ENCODE measurements at regions not wholly inside any gene's neighbourhood (a gene's known extent, or its start where the extent isn't known, plus 50 kb on each side); places are given as distances from the start of the nearest gene placed in this dataset.

DNA sequence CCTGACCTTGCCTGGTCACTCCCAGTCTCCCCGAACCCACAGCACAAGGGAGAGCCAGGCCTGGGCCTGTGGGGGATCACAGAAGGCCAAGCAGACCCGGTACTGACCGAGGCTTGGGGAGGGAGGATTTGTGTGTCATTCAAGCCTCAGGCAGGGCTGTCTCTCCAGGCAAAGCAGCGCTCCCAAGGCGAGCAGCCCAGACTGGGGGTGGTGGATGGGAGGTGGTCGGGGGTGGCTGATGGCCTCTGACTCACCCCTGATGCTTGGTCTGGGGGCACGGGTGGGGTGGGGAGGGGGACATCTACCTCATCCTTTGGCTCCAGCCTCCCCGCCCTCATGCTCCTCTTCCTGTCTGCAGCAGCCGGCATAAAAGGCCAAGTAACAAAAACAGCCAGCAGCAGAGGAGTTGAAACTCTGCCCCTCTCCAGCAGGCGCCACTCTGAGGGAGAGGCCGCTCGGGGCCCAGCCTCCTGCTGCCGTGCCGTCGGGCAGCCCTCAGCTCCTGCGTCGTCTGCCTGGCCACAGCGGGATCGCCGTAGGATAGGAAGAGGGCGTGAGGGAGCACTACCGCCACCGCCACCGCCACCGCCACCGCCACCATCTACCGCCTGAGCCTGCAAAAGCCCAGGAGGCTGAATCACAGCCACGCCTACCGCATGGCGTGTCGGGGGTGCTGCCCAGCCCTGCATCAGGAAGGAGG is 166.0 kb downstream of the OLFM1 start:
- Mint-ChIP-seq H3K9me3 (no peaks in the 10 kb centered on the region), H3K4me1 (ENCODE audit: low read depth) (no peaks in the 10 kb centered on the region), H3K27me3 (peaks cover 13% of the 10 kb centered on the region), H3K27ac (no peak overlapping the region), H3K4me3 (no peak overlapping the region), H3K36me3 (ENCODE audit: low read depth) (no peaks in the 10 kb centered on the region)
- intact Hi-C loops (cut with micrococcal nuclease) = no loop called here

DNA sequence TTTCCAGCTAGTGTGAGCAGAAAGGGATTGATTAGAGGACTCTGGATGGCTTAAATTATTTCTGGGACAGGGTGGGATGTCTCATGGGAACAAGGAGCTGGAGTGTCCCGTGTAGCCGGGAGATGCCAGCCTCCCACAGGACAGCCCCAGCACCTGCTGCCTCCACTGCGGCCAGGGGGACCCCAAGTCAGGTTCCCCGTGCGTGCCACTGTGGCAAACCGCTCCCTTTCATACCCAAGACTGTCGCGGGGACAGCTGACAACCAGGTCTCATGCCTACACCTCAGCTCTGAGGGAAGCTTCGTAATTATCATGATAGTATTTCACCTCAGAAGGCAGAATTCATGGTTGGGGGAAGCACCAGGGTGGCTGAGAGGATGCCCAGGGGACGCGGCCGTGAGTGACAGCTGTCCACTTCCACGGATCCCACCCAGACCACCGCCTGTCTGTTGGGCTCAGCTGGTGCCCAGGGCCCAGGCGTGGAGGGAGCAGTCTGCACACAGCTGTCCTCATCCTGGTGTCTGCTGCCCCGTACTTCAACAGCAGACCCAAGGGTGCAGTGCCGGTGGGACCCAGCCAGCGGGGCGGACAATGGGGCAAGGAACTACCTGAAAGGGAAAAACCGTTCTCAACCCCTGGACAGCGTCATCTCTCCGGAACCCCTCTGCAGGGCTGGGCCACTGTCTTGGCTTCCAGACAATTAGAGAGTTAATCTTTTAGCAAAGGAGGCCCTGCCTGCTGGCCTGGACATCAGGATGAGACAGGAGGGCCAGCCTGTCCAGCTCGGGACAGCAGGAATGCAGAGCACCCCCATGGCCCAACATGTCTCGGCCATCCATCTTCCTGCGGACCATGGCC is 166.9 kb downstream of the OLFM1 start:
- Mint-ChIP-seq H3K27me3 (peaks cover 13% of the 10 kb centered on the region), H3K36me3 (ENCODE audit: low read depth) (no peaks in the 10 kb centered on the region), H3K27ac (no peak overlapping the region), H3K4me3 (no peak overlapping the region), H3K4me1 (ENCODE audit: low read depth) (no peaks in the 10 kb centered on the region), H3K9me3 (no peaks in the 10 kb centered on the region)
- intact Hi-C loops (cut with micrococcal nuclease) = no loop called here

DNA sequence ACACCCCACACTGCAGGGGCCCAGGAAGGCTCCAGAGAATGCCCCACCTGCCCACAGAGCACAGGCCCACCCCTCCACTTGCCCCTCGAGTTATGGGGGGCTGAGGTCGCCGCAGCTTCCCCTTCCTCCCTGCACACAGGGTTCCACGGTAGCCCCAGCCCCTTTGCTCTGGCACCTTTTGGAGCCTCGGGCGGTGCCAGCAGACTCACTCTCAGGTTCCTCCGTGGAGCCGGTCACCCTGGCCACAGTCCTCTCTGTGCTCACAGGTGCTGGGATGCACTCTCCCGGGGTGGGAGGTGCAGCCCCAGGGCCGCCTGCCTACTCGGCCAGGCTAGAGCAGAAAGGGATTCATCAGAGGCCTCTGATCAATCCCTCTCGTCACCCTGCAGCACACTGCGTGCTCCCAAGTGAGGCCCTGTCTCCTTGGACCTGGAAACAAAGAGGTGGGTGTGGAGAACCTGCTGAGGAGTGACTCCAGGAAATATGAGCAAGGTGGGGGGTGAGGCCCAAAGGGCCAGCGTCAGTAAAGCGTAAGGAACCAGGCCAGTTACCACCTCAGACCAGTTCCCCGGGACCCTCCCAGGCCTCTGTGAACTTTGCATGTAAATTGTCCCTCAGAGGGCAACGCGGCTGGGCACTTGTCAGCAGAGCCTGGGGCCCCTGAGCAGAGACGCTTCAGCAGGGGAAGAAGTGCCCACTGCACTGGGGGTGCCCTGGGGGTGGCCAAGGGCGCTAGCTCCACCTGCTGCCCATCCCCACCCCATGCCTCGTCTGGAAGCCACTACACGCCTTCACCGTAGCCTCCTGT is 167.8 kb downstream of the OLFM1 start:
- Mint-ChIP-seq H3K36me3 (ENCODE audit: low read depth) (no peaks in the 10 kb centered on the region), H3K27ac (no peak overlapping the region), H3K9me3 (no peaks in the 10 kb centered on the region)

DNA sequence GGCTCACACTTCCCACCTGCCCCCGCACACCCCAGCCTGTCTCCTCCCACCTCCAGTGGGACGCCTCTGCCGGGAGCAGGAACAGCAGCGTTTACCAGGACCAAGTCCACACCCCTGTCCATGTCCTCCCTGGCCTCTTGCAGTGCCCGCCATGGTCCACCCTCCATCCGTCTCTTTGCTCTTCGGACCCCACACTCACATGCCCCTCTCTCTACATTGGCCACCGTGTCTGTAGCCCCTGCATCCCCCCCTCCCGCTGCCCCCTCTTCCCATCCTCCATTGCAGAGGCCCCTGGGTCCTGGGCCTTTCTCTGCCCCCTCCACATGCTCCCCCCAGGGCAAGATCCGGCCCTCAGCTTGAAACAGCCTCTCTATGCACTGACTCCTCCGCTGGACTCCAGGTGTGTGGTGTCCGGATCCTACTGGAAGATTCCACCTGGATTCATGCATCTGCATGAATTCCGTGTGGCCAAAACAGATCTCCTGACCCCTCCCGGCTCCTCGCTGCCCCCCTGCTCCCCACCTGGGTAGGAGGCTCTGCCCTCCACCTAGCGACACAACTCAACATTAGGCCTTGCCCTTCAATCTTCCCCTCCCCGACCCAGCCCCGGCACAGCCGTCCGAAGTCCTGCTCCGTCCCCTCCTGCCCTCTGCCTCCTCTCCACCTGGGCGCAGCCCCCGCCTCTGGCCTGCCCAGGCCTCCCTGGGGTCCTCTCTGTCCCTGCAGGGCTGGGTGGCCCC is 168.5 kb downstream of the OLFM1 start:
- Mint-ChIP-seq H3K27ac (no peak overlapping the region), H3K4me1 (ENCODE audit: low read depth) (no peaks in the 10 kb centered on the region), H3K4me3 (no peak overlapping the region), H3K36me3 (ENCODE audit: low read depth) (no peaks in the 10 kb centered on the region), H3K9me3 (no peaks in the 10 kb centered on the region), H3K27me3 (peaks cover 13% of the 10 kb centered on the region)
- intact Hi-C loops (cut with micrococcal nuclease) = no loop called here

More for the DNA sequence above, 167.8 kb downstream of the OLFM1 start:
- no peak overlapping the region for H3K4me3 Mint-ChIP-seq
- peaks cover 13% of the 10 kb centered on the region for H3K27me3 Mint-ChIP-seq
- intact Hi-C loops (cut with micrococcal nuclease) = no loop called here
- H3K4me1 Mint-ChIP-seq (ENCODE audit: low read depth) = no peaks in the 10 kb centered on the region

DNA sequence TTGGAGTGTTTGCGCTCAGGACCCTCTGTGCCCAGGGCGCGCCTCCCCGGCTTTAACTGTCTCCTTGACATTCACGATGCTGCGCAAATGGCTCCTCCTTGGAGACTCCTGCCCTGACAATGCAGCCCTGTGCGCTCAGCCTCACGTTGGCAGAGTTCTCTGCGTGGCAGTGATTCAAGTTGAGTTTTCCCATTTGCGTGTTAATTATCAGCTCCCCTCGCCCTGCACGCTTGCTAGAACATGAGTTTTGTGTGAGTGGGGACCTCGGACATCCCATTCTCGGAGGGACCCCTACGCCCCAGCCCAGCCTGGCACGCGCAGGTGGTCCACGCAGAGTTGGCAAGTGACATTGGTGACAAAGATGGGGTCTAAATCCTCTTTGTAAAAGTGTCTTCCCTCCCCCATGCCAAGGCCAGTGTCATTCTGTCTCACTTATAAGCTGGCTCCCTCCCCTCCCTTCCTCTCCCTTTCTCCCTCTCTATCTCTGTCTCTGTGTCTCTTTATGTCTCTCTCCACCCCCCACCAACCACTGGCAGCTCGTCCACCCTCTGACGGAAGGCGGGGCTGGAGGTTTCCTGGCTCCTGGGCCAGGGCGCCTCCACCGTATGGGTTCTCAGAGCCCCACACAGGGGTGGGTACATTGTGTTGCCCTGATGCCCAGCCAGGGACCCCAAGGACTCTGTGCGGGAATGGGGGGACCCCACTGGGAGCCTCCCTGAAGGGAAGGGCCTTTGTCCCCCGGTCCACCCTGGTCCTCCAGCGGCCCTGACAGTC is 169.3 kb downstream of the OLFM1 start:
- Mint-ChIP-seq H3K36me3 (ENCODE audit: low read depth) (no peaks in the 10 kb centered on the region), H3K9me3 (no peaks in the 10 kb centered on the region), H3K27ac (no peak overlapping the region), H3K27me3 (peaks cover 13% of the 10 kb centered on the region), H3K4me3 (no peak overlapping the region), H3K4me1 (ENCODE audit: low read depth) (no peaks in the 10 kb centered on the region)
- intact Hi-C loops (cut with micrococcal nuclease) = no loop called here

DNA sequence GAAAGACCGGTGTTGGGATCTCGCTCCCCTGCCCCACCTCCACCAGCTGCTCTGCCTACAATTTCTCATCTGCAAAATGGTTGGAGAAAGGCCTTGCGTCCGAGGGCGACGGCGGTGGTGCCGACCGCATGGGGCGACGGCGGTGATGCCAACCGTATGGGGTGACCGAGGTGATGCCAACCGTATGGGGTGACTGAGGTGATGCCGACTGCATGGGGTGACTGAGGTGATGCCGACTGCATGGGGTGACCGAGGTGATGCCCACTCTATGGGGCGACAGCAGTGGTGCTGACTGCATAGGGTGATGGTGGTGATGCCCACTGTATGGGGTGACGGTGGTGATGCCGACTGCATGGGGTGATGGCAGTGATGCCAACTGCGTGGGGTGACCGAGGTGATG is 171.0 kb downstream of the OLFM1 start:
- no peaks in the 10 kb centered on the region for H3K9me3 Mint-ChIP-seq

DNA sequence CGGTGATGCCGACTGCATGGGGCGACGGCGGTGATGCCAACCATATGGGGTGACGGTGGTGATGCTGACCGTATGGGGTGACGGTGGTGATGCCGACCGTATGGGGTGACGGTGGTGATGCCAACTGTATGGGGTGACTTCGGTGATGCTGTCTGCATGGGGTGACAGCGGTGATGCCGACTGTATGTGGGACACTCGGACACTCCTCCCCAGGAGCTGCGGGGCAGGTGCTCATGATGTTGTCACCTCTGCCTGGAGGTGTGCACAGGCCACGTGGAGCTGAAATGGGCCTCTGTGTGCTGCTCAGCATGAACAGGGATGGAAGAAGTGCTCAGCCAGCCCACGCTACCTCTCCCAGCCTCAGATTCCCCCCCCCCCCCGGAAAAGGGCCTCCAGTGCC is 171.8 kb downstream of the OLFM1 start:
- H3K36me3 Mint-ChIP-seq (ENCODE audit: low read depth) = no peaks in the 10 kb centered on the region

More for the DNA sequence above, 171.0 kb downstream of the OLFM1 start:
- H3K27ac Mint-ChIP-seq = no peak overlapping the region
- no peak overlapping the region for H3K4me3 Mint-ChIP-seq
- H3K36me3 Mint-ChIP-seq (ENCODE audit: low read depth) = no peaks in the 10 kb centered on the region
- H3K27me3 Mint-ChIP-seq = peaks cover 6% of the 10 kb centered on the region
- no peaks in the 10 kb centered on the region for H3K4me1 Mint-ChIP-seq (ENCODE audit: low read depth)
- intact Hi-C loops (cut with micrococcal nuclease) = no loop called here

DNA sequence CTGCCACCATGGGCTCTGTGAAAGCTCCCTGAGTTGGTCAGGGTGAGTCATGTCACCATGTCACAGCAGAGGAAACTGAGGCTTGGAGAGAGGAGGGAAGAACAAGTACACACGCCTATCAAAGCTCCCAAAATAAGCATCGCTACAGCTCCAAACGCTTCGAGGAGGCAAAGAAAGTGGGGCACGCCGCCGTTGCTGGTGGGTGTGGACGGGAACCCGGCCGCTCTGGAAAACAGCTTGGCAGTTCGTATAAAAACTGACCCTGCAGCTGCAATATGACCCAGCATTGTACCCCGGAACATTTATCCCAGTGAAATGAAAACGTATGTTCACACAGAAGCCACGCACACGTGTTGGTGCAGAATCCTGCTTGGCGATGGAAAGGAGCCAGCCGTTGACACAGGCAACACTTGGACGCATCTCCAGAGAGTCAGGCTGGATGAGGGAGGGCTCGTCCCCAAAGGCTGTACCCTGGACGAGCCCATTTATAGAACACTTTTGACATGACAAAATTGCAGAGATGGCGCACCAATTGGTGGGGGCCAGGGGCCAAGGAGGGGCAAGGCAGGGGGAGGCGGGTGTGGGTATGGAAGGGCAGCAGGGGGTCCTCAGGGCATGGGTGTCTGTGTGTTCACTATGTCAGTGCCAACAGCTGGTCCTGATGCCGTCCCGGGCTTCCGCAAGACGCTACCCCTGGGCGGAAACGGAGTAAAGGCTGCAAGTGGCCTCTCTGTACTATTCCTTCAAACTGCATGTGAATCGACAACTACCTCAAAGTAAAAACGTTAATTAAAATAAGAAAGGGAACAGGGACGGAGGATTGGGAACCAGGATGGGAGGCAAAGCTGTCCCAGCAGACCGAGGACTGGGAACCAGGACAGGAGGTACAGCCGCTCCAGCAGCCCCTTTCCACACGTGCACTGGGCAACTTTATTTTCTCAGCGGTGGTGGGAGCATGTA is 173.0 kb downstream of the OLFM1 start:
- Mint-ChIP-seq H3K27me3 (no peaks in the 10 kb centered on the region), H3K4me1 (ENCODE audit: low read depth) (no peaks in the 10 kb centered on the region), H3K9me3 (no peaks in the 10 kb centered on the region), H3K36me3 (ENCODE audit: low read depth) (no peaks in the 10 kb centered on the region), H3K27ac (no peak overlapping the region), H3K4me3 (no peak overlapping the region)
- intact Hi-C loops (cut with micrococcal nuclease) = no loop called here

More for the DNA sequence above, 171.8 kb downstream of the OLFM1 start:
- no peaks in the 10 kb centered on the region for H3K4me1 Mint-ChIP-seq (ENCODE audit: low read depth)
- H3K4me3 Mint-ChIP-seq = no peak overlapping the region
- H3K27ac Mint-ChIP-seq = no peak overlapping the region
- H3K9me3 Mint-ChIP-seq = no peaks in the 10 kb centered on the region
- H3K27me3 Mint-ChIP-seq = peaks cover 3% of the 10 kb centered on the region
- intact Hi-C loops (cut with micrococcal nuclease) = no loop called here

DNA sequence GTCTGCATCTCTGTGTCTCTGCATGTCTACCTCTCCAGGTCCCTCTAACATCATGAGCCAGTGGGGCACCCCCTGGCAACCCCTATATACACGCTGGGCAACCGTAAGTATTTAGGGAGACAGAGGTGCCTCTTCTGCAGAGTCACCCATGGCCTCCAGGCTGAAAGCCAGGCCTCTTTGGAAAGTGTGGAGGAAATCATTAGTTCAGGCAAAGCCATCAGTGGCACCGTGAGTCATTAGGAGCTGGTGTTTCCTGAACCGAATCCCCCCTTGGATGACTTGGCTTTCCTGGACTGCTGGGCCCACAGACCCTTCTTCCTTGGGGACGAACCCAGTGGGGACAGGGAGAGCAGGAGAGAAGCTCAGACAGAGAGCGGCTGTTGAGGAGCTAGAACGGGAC is 174.8 kb downstream of the OLFM1 start:
- no peaks in the 10 kb centered on the region for H3K27me3 Mint-ChIP-seq
- intact Hi-C loops (cut with micrococcal nuclease) = no loop called here
- H3K9me3 Mint-ChIP-seq = no peaks in the 10 kb centered on the region
- no peak overlapping the region for H3K4me3 Mint-ChIP-seq
- H3K4me1 Mint-ChIP-seq (ENCODE audit: low read depth) = no peaks in the 10 kb centered on the region
- no peaks in the 10 kb centered on the region for H3K36me3 Mint-ChIP-seq (ENCODE audit: low read depth)
- no peak overlapping the region for H3K27ac Mint-ChIP-seq

DNA sequence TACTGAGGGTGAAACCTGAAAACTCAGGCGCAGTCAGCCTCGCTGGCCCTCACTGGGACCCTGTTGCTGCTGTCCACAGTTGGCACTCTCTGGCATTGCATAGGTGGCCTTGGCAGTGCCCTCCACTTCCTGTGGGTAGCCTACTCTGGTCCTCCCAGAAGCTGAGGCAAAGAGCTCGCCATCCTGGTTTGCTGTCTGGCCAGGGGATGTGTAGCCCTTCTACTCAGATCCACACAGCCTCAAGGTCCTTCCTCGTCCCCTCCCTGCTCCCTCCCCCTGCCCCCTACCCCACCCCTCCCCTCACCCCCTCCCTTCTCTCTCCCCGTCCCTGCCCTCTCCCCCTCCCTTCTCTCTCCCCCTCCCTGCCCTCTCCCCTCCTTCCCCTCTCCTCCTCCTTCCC is 176.0 kb downstream of the OLFM1 start:
- H3K27me3 Mint-ChIP-seq = no peaks in the 10 kb centered on the region
- H3K9me3 Mint-ChIP-seq = no peaks in the 10 kb centered on the region
- H3K36me3 Mint-ChIP-seq (ENCODE audit: low read depth) = no peaks in the 10 kb centered on the region
- intact Hi-C loops (cut with micrococcal nuclease) = no loop called here
- H3K4me3 Mint-ChIP-seq = no peak overlapping the region
- H3K27ac Mint-ChIP-seq = no peak overlapping the region
- H3K4me1 Mint-ChIP-seq (ENCODE audit: low read depth) = no peaks in the 10 kb centered on the region

DNA sequence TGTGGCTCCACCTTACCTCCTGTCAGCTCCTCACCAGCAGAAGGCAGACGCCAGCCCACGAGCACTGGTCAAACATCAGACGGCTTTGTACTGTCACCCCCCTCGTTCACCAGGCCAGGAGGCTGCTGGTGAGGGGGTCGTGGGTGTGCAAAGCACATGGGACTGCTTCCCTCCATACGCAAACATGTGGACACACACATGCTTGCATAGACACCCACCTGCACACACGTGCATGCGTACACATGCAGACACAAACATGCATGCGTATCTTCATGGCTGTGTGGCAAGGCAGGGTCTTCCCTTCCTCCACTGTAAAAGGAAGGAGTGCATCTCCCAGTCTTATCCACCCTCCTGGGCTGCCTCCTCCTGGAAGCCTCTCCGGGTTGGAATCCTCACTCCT is 178.5 kb downstream of the OLFM1 start:
- H3K4me1 Mint-ChIP-seq (ENCODE audit: low read depth) = no peaks in the 10 kb centered on the region
- H3K27me3 Mint-ChIP-seq = no peaks in the 10 kb centered on the region
- H3K4me3 Mint-ChIP-seq = no peak overlapping the region
- no peak overlapping the region for H3K27ac Mint-ChIP-seq
- no peaks in the 10 kb centered on the region for H3K9me3 Mint-ChIP-seq
- intact Hi-C loops (cut with micrococcal nuclease) = no loop called here
- H3K36me3 Mint-ChIP-seq (ENCODE audit: low read depth) = no peaks in the 10 kb centered on the region

DNA sequence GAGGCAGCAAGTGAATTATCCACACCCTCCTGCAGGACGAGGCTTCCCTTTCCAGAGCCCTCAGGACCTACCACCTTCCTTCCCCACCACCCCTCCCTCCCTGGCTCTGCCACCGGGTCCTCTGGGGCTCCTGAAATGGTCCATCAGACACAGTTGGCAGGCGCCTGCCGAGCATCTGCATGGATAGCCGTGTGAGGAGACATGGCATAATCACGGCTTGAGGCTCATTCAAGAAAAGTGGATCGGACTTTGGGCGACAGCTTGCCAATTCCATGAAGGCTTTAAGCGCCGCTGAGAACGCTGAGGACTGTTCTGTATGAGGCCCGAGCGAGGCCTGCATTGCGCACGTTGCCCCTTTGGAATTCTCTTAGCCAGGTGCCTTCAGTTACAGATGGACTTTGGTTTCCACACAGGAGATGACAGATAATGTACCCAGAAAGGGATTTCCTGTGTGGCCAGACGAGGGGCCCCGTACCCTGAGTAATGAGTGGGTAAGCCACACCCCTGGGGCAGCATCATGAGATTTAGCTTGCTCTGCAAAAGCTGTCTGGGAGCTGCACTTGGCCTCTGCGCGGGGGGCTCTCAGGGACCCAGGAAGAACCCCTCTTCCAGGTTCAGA is 179.8 kb downstream of the OLFM1 start:
- H3K27ac Mint-ChIP-seq = no peak overlapping the region
- no peaks in the 10 kb centered on the region for H3K9me3 Mint-ChIP-seq
- intact Hi-C loops (cut with micrococcal nuclease) = no loop called here
- H3K4me1 Mint-ChIP-seq (ENCODE audit: low read depth) = no peaks in the 10 kb centered on the region
- no peak overlapping the region for H3K4me3 Mint-ChIP-seq
- H3K27me3 Mint-ChIP-seq = no peaks in the 10 kb centered on the region
- no peaks in the 10 kb centered on the region for H3K36me3 Mint-ChIP-seq (ENCODE audit: low read depth)
